Colonic mucosa (tissue), 4 donors: ENCODE measurements at regions not wholly inside any gene's neighbourhood (a gene's known extent, or its start where the extent isn't known, plus 50 kb on each side); places are given as distances from the start of the nearest gene placed in this dataset.

ENCODE experiments used
- DNase-seq: peaks from one replicate; pipeline ENCODE4 v3.0.0-alpha.2; 2020
- H3K27ac ChIP-seq: fragments of 200-600 bp; one replicate; pipeline ENCODE4 v1.8.0; 2021
- H3K27me3 ChIP-seq: fragments of 200-600 bp; one replicate; pipeline ENCODE4 v1.8.0; 2021
- H3K36me3 ChIP-seq: fragments of 200-600 bp; one replicate; pipeline ENCODE4 v1.8.0; 2021
- H3K4me1 ChIP-seq: fragments of 200-600 bp; one replicate; pipeline ENCODE4 v1.8.0; 2021; ENCODE audit warnings: mild to moderate bottlenecking
- H3K4me3 ChIP-seq: fragments of 200-600 bp; one replicate; pipeline ENCODE4 v1.8.0; 2021
- H3K9ac ChIP-seq, 2 donors: one replicate each; pipeline ENCODE4 v1.7.0; 2013; ENCODE audit warnings: control low read depth in 2 of 2, low read depth in 2 of 2, low read length in 2 of 2
- H3K9me3 ChIP-seq: fragments of 200-600 bp; one replicate; pipeline ENCODE4 v1.8.0; 2021
- intact Hi-C: fragments of 100-400 bp; cut with DNase I; formaldehyde crosslinking; loops from one replicate; pipeline ENCODE4 v1.14.1; 2022
- TF ChIP-seq, protein P1 (sequence below): fragments of 200-600 bp; IDR thresholded peaks from one replicate; pipeline ENCODE4 v1.8.0; 2022; ENCODE audit warnings: antibody characterized with exemption, mild to moderate bottlenecking
- donor health status: healthy.
- donor health status: DM: no; HTN: no; CAD: no.
- donor health status: DM: no; HTN: no; CAD: no.

DNA sequence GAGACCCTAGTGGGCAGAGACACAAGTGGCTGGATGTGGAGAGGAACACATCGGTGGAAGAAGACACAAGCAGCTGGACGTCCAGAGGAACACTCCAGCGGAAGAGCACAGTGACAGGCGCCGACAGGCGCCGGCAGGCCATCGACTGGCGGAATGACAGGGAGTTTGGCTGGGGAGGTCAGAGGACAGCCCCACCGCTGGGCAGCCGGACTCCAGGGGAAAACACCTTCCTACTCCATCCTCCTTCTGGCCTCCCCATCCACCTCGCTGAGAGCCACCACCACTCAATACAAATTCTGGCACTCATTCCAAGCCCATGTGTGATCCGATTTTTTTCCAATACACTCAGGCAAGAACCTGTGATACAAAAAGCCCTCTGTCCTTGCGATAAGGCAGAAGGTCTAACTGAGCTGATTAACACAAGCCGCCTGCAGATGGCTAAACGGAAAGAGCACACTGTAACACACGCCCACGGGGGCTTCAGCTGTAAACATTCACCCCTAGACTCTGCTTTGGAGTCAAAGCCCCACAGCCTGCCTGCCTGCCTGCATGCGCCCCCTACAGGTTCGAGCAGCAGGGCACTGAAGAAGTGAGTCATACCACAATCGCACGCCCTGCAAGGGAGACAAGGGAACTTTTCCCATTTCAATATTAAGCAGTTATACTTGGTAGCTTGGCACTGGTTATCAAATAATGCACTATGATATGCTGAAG is 50.2 kb upstream of the LRP1B start:
- Histone ChIP-seq H3K27me3 (no peaks in the 10 kb centered on the region), H3K4me1 (no peaks in the 10 kb centered on the region), H3K9me3 (no peaks in the 10 kb centered on the region), H3K27ac (no peak overlapping the region), H3K4me3 (no peak overlapping the region), H3K9ac (no peak overlapping the region), H3K36me3 (no peaks in the 10 kb centered on the region)
- no peak for DNase-seq
- TF ChIP-seq, protein P1, sequence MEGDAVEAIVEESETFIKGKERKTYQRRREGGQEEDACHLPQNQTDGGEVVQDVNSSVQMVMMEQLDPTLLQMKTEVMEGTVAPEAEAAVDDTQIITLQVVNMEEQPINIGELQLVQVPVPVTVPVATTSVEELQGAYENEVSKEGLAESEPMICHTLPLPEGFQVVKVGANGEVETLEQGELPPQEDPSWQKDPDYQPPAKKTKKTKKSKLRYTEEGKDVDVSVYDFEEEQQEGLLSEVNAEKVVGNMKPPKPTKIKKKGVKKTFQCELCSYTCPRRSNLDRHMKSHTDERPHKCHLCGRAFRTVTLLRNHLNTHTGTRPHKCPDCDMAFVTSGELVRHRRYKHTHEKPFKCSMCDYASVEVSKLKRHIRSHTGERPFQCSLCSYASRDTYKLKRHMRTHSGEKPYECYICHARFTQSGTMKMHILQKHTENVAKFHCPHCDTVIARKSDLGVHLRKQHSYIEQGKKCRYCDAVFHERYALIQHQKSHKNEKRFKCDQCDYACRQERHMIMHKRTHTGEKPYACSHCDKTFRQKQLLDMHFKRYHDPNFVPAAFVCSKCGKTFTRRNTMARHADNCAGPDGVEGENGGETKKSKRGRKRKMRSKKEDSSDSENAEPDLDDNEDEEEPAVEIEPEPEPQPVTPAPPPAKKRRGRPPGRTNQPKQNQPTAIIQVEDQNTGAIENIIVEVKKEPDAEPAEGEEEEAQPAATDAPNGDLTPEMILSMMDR, result no peak
- intact Hi-C loops, result no loop called here
